NCI-H345 treated with DMSO at 0.1 percent for 48 hours (cell line): ENCODE measurements at regions not wholly inside any gene's neighbourhood (a gene's known extent, or its start where the extent isn't known, plus 50 kb on each side); places are given as distances from the start of the nearest gene placed in this dataset.

Experiments used
- DNase-seq: peaks from one replicate; lab custom pipeline; 2025; ENCODE audit not compliant: unreplicated experiment; lab: John Stamatoyannopoulos, UW

GRCh38 chr5:56561455-56561854, 253.9 kb upstream of the MAP3K1 start:
- no peak for DNase-seq

DNA sequence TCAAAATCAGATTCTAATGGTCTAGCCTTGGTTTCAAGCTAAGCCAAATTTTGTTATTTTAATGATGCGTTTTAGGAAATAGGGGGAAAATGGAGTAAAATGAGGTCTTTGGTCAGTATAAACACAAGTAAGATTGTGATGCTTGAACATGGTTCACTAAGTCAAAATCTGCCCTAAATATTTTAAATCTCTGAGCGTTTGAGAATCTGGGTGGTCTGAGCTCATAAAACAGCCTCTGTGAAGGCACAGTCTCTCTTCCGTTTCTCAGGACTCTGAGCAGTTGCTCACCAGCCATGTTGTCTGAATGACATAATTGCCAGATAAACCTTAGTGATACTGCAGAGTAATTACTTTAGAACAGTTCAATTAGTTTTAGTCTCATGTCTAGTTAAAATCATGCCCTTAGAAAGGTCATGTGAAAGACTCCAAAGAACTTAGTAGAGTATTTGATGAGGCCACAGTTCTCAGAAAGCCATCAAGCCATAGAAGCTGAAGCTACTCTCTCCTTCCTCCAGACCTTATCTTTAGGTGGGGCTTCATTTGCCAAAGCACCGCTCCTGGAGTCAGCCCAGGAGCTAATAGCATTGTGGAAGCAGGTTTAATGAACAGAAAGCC, 257.1 kb upstream of the MAP3K1 start:
- DNase-seq = no peak

DNA sequence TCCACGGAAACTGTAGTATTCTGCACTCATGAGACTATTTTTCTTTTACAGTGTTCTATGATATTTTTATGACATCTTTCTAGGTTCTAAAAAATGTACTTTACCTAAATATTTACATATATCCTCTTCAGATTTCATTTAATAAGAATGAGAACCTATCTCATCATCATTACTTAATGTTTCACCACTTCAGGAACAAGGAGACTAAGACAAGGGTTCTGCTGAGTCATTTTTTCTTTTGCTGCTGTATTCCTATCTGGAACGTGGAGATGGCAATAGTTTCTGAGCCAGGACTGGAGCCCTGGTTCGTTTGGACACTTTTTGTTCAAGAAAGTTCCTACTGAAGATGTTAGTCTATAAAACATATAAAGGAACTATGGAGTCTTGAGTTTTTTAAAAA, 258.2 kb upstream of the MAP3K1 start:
- no peak for DNase-seq

- DNase-seq = no peak
Measured at GRCh38 chr5:56552612-56553268, 262.6 kb upstream of the MAP3K1 start.

DNA sequence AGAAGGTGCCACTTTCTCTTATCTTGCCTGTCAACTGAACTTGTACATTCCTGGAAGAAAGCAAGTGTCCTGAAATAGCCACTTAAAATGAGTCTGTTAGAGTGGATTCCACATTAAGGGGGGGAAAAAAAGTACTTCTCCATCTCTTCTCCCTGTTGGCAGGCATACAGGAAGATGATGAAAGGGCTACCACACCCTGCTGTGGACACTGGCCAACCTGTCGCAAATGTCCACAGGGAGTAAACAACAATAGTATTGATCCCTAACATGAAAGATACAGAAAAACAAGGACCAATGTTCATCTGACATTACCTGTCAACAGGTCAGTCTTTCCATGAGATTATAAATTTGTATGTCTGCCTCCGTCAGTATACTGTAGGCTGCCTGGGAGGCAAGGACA, 265.1 kb upstream of the MAP3K1 start:
- no peak for DNase-seq

DNA sequence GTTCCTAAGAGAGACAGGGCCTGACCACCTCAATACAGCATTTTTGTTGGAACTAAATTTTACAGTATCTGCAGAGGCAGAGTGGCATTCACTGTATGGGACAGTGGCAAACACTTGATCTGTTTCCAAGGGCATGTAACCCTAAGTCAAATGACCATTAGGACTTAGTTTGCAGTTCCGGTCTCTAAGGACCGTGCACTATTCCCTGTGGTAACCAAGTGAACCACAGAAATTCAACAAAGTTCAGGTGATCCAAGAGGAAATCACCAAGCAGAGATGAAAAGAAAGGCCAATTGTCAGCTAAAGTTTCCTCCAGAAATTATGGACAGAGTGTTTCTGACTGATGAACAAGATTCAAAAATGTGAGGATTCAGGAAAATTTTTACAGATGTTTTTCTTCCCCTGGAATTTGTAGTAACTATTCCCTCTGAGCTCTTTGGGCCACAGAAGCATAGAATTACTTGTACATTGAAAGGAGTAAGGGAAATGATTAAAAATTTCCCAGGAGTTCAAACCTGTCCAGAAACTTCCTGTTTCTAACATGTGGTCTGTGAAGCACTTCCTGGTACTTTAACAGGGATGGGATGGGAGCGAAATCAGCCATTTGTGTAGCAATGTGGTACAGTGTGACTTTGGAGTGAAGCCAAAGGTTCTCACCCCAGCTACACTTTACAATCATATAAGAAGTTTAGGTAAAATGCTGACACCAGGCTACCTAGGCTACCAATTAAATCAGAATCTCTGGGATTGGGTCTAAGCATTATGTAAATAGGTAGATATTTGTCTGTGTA, 266.1 kb upstream of the MAP3K1 start:
- DNase-seq = no peak

- DNase-seq = no peak
Measured at GRCh38 chr5:56545016-56545415, 270.3 kb upstream of the MAP3K1 start.

DNA sequence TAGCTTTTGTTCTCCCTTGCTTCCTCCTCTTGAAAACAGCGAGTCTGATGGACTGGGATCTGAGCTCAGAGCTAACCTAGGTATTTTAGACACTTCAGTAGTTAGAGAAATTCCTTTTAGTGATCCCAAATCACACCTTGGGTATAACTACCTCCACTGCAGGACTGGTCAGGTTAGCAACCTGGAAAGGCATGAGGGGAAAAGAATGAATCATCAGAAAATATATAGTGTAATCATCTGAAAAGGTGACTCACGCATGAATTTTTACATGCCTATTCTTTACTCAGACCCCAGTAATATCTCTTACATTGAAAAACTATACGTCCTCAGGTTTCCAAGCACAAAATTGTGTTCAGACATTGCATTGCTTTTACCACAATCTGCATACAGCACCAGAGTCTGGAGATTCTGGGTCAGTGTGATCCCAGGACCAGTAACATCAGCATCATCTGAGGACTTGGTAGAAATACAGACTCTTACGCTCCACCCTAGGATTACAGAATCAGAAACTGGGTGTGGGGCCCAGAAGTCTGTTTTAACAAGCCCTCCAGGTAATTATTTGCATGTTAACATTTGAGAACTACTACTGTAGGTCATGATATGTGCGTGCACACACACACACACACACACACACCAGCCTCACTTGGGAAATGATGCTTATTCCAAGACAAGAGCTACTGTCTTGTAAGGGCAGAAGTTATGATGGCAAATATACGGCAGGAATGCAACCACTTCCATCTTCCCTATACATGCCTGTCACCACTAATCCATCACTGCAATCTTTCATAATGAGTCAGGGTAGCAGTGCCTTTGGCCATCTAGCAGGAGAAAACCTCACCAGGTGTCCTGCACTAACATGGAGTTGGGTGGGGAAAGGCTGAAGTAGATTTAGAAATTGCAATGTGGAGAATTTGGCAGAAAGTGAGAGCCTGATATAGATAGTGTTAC, 271.6 kb upstream of the MAP3K1 start:
- no peak for DNase-seq

GRCh38 chr5:56540266-56540665, 275.1 kb upstream of the MAP3K1 start:
- no peak for DNase-seq

GRCh38 chr5:56538580-56538979, 276.8 kb upstream of the MAP3K1 start:
- DNase-seq = no peak

GRCh38 chr5:56535347-56535746, 280.0 kb upstream of the MAP3K1 start:
- DNase-seq = no peak

- DNase-seq = no peak
Measured at GRCh38 chr5:56534102-56534829, 281.1 kb upstream of the MAP3K1 start.

- no peak for DNase-seq
Measured at GRCh38 chr5:56532466-56532865, 282.9 kb upstream of the MAP3K1 start.

- no peak for DNase-seq
Measured at GRCh38 chr5:56530626-56531138, 284.7 kb upstream of the MAP3K1 start.

GRCh38 chr5:56529666-56530430, 285.5 kb upstream of the MAP3K1 start:
- no peak for DNase-seq

DNA sequence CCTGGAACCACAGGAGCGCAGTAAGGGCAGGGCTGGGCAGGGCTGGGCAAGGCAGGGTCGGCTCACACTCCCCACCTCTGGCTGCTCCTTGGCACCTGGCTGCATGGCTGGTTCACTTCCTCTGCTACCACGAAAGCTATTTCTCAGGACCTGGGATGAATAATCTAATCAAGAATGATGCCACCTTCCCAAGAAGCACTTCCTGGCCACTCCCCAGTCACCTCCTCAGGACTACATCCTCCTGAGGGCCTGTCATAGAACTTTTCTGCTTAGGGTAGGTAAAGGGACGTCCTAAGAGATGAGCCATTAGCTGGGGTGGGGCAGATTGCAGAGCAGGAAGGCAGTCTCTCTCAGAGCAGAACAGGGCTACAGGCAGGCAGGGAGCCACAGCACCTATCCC, 288.2 kb upstream of the MAP3K1 start:
- DNase-seq = no peak

DNA sequence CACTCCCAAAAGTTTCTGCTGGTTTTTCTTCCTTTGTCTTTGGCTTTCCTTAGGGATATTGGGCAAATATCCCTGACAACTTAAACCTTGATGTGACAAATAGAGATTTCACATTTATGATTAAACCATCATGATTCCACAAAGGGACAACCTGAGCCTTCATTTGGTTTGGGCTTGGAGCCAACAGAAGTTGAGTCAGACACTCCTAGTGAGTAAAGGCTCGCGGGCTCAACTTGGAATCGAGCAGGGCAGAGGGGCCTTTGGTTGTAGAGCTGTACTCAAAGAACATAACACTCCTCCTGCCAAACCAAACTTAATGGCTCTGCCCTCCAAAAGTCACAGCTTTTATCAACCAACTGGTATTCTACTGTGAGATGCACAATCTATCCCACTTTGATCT, 290.2 kb upstream of the MAP3K1 start:
- DNase-seq = no peak

DNA sequence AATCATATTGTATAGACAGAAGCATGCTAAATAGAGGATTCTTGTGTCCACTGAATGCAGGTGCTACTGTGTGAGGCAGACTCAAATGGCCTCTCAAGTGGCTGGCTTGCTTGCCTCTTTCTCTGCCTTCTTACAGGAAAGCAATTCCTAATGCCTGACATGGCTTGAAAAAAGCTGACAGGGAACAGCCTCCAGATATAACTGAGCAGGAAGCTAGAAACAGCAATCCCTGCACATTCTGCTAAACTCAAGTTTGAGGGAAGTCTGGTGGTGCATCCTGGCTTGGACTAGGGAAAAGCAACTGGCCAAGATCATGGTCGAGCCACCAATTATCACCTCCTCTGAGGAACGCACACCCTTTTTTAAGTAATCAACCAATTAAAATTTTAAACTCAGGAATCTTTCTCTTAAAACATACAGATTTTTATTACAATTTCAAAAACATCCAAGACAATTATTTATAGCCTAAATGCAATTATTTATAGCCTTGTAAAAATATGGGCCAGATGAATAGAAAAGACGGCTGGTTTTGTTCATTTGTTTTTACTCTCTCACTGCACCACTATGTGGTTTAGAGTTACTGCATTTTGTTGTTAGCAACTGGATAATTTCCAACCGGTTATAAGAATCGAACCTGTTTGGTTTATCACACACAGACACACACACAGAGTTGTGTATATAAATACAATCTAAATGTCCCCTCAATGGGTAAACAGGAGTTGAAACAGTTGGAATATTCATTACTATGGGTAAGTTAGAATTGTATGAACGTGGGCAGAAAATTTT, 290.9 kb upstream of the ANKRD55 start:
- DNase-seq = no peak

GRCh38 chr5:56522960-56523359, 289.8 kb upstream of the ANKRD55 start:
- no peak for DNase-seq
